ENCODE measurements at regions not wholly inside any gene's neighbourhood (a gene's known extent, or its start where the extent isn't known, plus 50 kb on each side); places are given as distances from the start of the nearest gene placed in this dataset.

DNA sequence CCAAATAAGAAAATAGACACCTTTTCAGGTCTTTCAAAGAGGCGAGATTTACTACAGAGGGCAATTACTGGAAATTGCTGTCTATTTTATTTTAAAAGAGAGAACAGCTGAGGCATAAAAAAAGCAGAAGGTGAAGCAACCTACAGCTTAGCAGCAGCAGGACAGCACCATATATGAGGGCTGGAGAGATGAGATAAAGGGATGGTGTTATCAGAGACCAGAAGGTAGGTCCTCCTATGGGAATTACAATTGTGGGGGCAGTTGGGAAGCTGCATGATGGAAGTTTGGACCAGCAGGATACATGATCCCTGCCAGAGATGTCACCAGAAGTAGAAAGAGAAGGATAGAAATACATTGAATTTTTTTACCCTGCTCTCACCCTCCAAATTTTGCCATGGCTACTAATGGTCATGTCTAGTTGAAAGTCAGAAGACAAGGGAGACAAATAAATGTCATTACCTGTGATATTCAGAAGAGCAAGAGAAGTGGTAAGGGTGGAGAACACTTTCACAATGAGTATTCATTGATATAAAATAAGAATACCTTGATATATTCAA is 77.2 kb upstream of the CALCR start:
- ATAC-seq (no peak), DNase-seq (no peak)
- 25% methylated on average over 1 of the region's 1 CpG for WGBS (ENCODE audit: insufficient coverage, low coverage, low lambda C conversion rate, missing lambda C conversion rate)
- Histone ChIP-seq H3K27ac (no peak overlapping the region), H3K27me3 (no peaks in the 10 kb centered on the region), H3K36me3 (no peaks in the 10 kb centered on the region), H3K9me3 (no peaks in the 10 kb centered on the region), H3K4me3 (no peak overlapping the region), H3K4me1 (no peaks in the 10 kb centered on the region)
- no peak for TF ChIP-seq POLR2A (IDR thresholded peaks at IDR 0.05)
- TF ChIP-seq, protein P1, sequence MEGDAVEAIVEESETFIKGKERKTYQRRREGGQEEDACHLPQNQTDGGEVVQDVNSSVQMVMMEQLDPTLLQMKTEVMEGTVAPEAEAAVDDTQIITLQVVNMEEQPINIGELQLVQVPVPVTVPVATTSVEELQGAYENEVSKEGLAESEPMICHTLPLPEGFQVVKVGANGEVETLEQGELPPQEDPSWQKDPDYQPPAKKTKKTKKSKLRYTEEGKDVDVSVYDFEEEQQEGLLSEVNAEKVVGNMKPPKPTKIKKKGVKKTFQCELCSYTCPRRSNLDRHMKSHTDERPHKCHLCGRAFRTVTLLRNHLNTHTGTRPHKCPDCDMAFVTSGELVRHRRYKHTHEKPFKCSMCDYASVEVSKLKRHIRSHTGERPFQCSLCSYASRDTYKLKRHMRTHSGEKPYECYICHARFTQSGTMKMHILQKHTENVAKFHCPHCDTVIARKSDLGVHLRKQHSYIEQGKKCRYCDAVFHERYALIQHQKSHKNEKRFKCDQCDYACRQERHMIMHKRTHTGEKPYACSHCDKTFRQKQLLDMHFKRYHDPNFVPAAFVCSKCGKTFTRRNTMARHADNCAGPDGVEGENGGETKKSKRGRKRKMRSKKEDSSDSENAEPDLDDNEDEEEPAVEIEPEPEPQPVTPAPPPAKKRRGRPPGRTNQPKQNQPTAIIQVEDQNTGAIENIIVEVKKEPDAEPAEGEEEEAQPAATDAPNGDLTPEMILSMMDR (IDR thresholded peaks at IDR 0.05) = no peak
- intact Hi-C loops (cut with DNase I) = no loop called here

GRCh38 chr7:93646538-93646937 is 72.0 kb upstream of the CALCR start:
- no peak for DNase-seq
- 78% methylated on average over 1 of the region's 1 CpG for WGBS (ENCODE audit: insufficient coverage, low coverage, low lambda C conversion rate, missing lambda C conversion rate)
- Histone ChIP-seq H3K27ac (no peak overlapping the region), H3K4me1 (no peaks in the 10 kb centered on the region), H3K27me3 (no peaks in the 10 kb centered on the region), H3K4me3 (no peak overlapping the region), H3K36me3 (no peaks in the 10 kb centered on the region), H3K9me3 (no peaks in the 10 kb centered on the region)
- ATAC-seq = no peak
- TF ChIP-seq POLR2A (IDR thresholded peaks at IDR 0.05) = no peak
- TF ChIP-seq, protein P1 (IDR thresholded peaks at IDR 0.05) = no peak
- intact Hi-C loops (cut with DNase I) = no loop called here

DNA sequence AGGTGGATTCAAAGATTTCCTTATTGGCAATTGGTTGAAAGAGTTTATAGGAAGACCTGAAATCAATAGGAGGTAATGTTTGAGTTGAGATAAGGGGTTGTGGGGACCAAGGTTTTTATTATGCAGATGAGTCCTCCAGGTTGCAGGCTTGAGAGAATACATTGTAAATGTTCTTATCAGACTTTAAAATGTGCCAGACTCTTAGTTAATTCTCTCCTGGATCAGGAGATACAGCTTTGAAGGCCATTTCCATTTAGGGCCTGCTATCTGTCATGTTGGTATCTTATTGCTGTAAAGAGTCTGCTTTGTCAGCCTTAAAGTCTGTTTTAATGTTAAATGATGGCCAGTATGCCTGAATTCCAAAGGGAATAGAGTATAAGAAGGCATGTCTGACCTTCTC is 61.8 kb upstream of the CALCR start:
- no peak overlapping the region for H3K27ac ChIP-seq
- no peaks in the 10 kb centered on the region for H3K9me3 ChIP-seq
- H3K36me3 ChIP-seq = no peaks in the 10 kb centered on the region
- TF ChIP-seq, protein P1 (IDR thresholded peaks at IDR 0.05) = no peak
- no peak for TF ChIP-seq POLR2A (IDR thresholded peaks at IDR 0.05)
- intact Hi-C loops (cut with DNase I) = no loop called here
- no peaks in the 10 kb centered on the region for H3K27me3 ChIP-seq
- no peak for ATAC-seq
- H3K4me1 ChIP-seq = no peaks in the 10 kb centered on the region
- no peak overlapping the region for H3K4me3 ChIP-seq
- DNase-seq = no peak

GRCh38 chr7:93632371-93632770 is 57.8 kb upstream of the CALCR start:
- intact Hi-C loops (cut with DNase I) = no loop called here
- Histone ChIP-seq H3K27ac (no peak overlapping the region), H3K4me1 (no peaks in the 10 kb centered on the region), H3K9me3 (no peaks in the 10 kb centered on the region), H3K27me3 (no peaks in the 10 kb centered on the region), H3K36me3 (no peaks in the 10 kb centered on the region), H3K4me3 (no peak overlapping the region)
- ATAC-seq = no peak
- no peak for TF ChIP-seq POLR2A (IDR thresholded peaks at IDR 0.05)
- TF ChIP-seq, protein P1 (IDR thresholded peaks at IDR 0.05) = no peak
- DNase-seq = no peak
- 35% methylated on average over 1 of the region's 1 CpG for WGBS (ENCODE audit: insufficient coverage, low coverage, low lambda C conversion rate, missing lambda C conversion rate)

DNA sequence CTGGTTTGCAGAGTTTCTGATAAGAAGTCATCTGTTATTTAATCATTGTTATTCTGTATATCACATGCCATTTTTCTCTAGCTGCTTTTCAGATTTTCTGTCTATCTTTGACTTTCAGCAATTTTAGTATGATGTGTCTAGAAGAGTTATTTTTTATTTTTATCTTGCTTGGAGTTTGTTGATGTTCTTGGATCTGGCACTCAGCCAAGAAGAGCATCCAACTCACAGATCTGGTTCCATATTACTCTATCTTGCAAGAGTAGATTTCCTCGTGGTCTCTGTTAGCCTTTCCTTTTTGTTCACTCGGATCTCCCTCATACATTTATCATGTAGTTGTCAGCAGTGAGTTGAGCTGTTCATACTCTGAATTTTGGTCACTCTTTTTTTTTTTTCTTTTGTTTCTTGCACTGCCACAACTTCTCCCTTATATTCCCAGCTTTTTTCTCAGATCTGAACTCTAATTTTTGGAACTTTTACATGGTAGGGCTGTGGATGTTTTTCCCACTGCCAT is 54.8 kb upstream of the CALCR start:
- H3K9me3 ChIP-seq = no peaks in the 10 kb centered on the region
- H3K4me3 ChIP-seq = no peak overlapping the region
- intact Hi-C loops (cut with DNase I) = no loop called here
- no peak overlapping the region for H3K27ac ChIP-seq
- ATAC-seq (no peak), DNase-seq (no peak)
- no peaks in the 10 kb centered on the region for H3K36me3 ChIP-seq
- H3K27me3 ChIP-seq = no peaks in the 10 kb centered on the region
- WGBS (ENCODE audit: insufficient coverage, low coverage, low lambda C conversion rate, missing lambda C conversion rate) = 12% methylated on average over 2 of the region's 2 CpGs
- no peaks in the 10 kb centered on the region for H3K4me1 ChIP-seq
- TF ChIP-seq POLR2A (IDR thresholded peaks at IDR 0.05) = no peak
- TF ChIP-seq, protein P1 (IDR thresholded peaks at IDR 0.05) = no peak
